Esophagus muscularis mucosa (tissue), 3 donors: ENCODE measurements at regions not wholly inside any gene's neighbourhood (a gene's known extent, or its start where the extent isn't known, plus 50 kb on each side); places are given as distances from the start of the nearest gene placed in this dataset.
"Not testable (repeated sequence)": the region's sequence is repeated elsewhere in the genome, so short reads cannot be mapped to it uniquely, and the experiment has no call there.

Source experiments
- POLR2AphosphoS5 ChIP-seq, 2 donors: sonication (generic); formaldehyde crosslinking; IDR thresholded peaks; one replicate each; pipeline ENCODE4 v1.6.1; 2017; ENCODE audit warnings: antibody characterized with exemption in 2 of 2
- TF ChIP-seq, protein P1 (sequence below), 3 experiments: fragments of 200-600 bp in 2 of 3; fragments of 450-650 bp in 1 of 3; sonication (generic) in 2 of 3; IDR thresholded peaks; one replicate each; pipeline ENCODE4 v1.5.1; 2017 to 2019; ENCODE audit warnings: antibody characterized with exemption in 3 of 3, mild to moderate bottlenecking in 2 of 3, moderate library complexity in 1 of 3

DNA sequence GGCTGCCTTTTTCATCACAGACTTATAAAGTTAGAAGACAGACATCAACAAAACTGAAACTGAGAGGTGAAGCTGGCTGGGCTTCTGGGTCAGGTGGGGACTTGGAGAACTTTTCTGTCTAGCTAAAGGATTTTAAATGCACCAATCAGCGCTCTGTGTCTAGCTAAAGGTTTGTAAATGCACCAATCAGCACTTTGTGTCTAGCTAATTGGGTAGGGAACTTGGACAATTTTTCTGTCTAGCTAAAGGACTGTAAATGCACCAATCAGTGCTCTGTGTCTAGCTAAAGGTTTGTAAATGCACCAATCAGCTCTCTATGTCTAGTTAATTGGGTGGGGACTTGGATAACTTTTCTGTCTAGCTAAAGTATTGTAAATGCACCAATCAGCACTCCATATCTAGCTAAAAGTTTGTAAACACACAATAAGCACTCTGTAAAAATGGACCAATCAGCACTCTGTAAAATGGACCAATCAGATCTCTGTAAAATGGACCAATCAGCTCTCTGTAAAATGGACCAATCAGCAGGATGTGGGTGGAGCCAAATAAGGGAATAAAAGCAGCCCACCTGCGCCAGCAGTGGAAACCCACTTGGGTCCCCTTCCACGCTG lies 710.3 kb upstream of the INTU start:
- TF ChIP-seq POLR2AphosphoS5 (IDR thresholded peaks at IDR 0.05), result not testable (repeated sequence)
- TF ChIP-seq, protein P1, sequence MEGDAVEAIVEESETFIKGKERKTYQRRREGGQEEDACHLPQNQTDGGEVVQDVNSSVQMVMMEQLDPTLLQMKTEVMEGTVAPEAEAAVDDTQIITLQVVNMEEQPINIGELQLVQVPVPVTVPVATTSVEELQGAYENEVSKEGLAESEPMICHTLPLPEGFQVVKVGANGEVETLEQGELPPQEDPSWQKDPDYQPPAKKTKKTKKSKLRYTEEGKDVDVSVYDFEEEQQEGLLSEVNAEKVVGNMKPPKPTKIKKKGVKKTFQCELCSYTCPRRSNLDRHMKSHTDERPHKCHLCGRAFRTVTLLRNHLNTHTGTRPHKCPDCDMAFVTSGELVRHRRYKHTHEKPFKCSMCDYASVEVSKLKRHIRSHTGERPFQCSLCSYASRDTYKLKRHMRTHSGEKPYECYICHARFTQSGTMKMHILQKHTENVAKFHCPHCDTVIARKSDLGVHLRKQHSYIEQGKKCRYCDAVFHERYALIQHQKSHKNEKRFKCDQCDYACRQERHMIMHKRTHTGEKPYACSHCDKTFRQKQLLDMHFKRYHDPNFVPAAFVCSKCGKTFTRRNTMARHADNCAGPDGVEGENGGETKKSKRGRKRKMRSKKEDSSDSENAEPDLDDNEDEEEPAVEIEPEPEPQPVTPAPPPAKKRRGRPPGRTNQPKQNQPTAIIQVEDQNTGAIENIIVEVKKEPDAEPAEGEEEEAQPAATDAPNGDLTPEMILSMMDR (IDR thresholded peaks at IDR 0.05), result not testable (repeated sequence)
